Keratinocyte (primary cell): ENCODE measurements at regions not wholly inside any gene's neighbourhood (a gene's known extent, or its start where the extent isn't known, plus 50 kb on each side); places are given as distances from the start of the nearest gene placed in this dataset.

ENCODE experiments used
- DNase-seq: peaks from one replicate; pipeline ENCODE4 v3.0.0-alpha.2; 2011; ENCODE audit warnings: low read depth, missing footprints, low spot score
- FAIRE-seq: peaks from 2 replicates; lab custom pipeline; 2011; peaks lifted over from hg19 to GRCh38; lab: Jason Lieb, UNC
- H2AFZ ChIP-seq: 2 replicates; pipeline ENCODE4 v1.6.0; 2012; ENCODE audit warnings: low read length, control low read depth, inconsistent platforms; ENCODE audit not compliant: control insufficient read depth
- H3K27ac ChIP-seq: 2 replicates; pipeline ENCODE4 v1.5.1; 2011; ENCODE audit warnings: low read length; ENCODE audit not compliant: control insufficient read depth, insufficient read depth
- H3K27me3 ChIP-seq: 3 replicates; pipeline ENCODE4 v1.6.0; 2011; ENCODE audit warnings: low read length; ENCODE audit not compliant: control insufficient read depth, insufficient read depth; ENCODE audit errors: extremely low read depth
- H3K36me3 ChIP-seq, 2 experiments: 2 replicates in 1 of 2; 3 replicates in 1 of 2; pipeline ENCODE4 v1.5.1; 2011; ENCODE audit warnings: low read length in 2 of 2, mild to moderate bottlenecking in 1 of 2; ENCODE audit not compliant: control insufficient read depth in 2 of 2, insufficient read depth in 2 of 2; ENCODE audit errors: extremely low read depth in 1 of 2
- H3K4me1 ChIP-seq: 3 replicates; pipeline ENCODE4 v1.5.1; 2011; ENCODE audit warnings: low read length; ENCODE audit not compliant: control insufficient read depth, insufficient read depth; ENCODE audit errors: extremely low read depth
- H3K4me2 ChIP-seq: 3 replicates; pipeline ENCODE4 v1.6.0; 2011; ENCODE audit warnings: low read depth, low read length; ENCODE audit not compliant: control insufficient read depth, insufficient read depth; ENCODE audit errors: extremely low read depth
- H3K4me3 ChIP-seq, 3 experiments: fragments of 200-600 bp in 1 of 3; sonication (generic) in 1 of 3; 2 replicates in 2 of 3; 3 replicates in 1 of 3; pipeline ENCODE4 v1.5.1; 2011 to 2016; ENCODE audit warnings: low read length in 3 of 3, mild to moderate bottlenecking in 3 of 3, control low read depth in 2 of 3, inconsistent platforms in 1 of 3, low read depth in 1 of 3, mixed read lengths in 1 of 3, mixed run types in 1 of 3, moderate library complexity in 1 of 3; ENCODE audit not compliant: control insufficient read depth in 2 of 3, insufficient read depth in 2 of 3; ENCODE audit errors: extremely low read depth in 1 of 3
- H3K79me2 ChIP-seq: 2 replicates; pipeline ENCODE4 v1.6.0; 2012; ENCODE audit warnings: low read length; ENCODE audit not compliant: control insufficient read depth, insufficient read depth
- H3K9ac ChIP-seq: 3 replicates; pipeline ENCODE4 v1.6.0; 2011; ENCODE audit warnings: low read length; ENCODE audit not compliant: control insufficient read depth, insufficient read depth; ENCODE audit errors: extremely low read depth
- H3K9me1 ChIP-seq: 3 replicates; pipeline ENCODE4 v1.6.0; 2011; ENCODE audit warnings: low read length; ENCODE audit not compliant: control insufficient read depth, insufficient read depth; ENCODE audit errors: extremely low read depth
- H3K9me3 ChIP-seq: 2 replicates; pipeline ENCODE4 v1.5.1; 2012; ENCODE audit warnings: low read depth, low read length; ENCODE audit not compliant: control insufficient read depth
- H4K20me1 ChIP-seq: 3 replicates; pipeline ENCODE4 v1.6.0; 2011; ENCODE audit warnings: low read length; ENCODE audit not compliant: control insufficient read depth, insufficient read depth; ENCODE audit errors: extremely low read depth
- CTCF ChIP-seq, 3 experiments: IDR thresholded peaks in 1 of 3; conservative IDR thresholded peaks in 1 of 3; optimal IDR thresholded peaks in 1 of 3; 2 replicates in 2 of 3; 3 replicates in 1 of 3; pipeline versions ENCODE3 to v1.5.1; 2011; ENCODE audit warnings: low read length in 3 of 3, mild to moderate bottlenecking in 3 of 3, moderate library complexity in 2 of 3, control low read depth in 1 of 3, inconsistent platforms in 1 of 3; ENCODE audit not compliant: insufficient read depth in 2 of 3; ENCODE audit errors: extremely low read depth in 1 of 3
- EZH2 ChIP-seq: IDR thresholded peaks from one replicate; pipeline ENCODE4 v1.6.1; 2012; ENCODE audit warnings: inconsistent platforms, mild to moderate bottlenecking, low read length, moderate library complexity
- dilution Hi-C: fragments of 300-500 bp; cut with MboI; formaldehyde crosslinking; loops from one replicate; pipeline ENCODE4 v1.7.0; 2020; ENCODE audit warnings: low sequenced_read_pairs; ENCODE audit not compliant: extremely low pct_ligation_motif_present

- Histone ChIP-seq H3K9me1 (no peaks in the 10 kb centered on the region), H3K9me3 (no peaks in the 10 kb centered on the region), H3K4me1 (no peaks in the 10 kb centered on the region), H3K9ac (no peak overlapping the region), H3K79me2 (no peaks in the 10 kb centered on the region), H2AFZ (no peak overlapping the region), H3K4me2 (no peak overlapping the region), H4K20me1 (no peaks in the 10 kb centered on the region), H3K27me3 (no peaks in the 10 kb centered on the region), H3K27ac (no peak overlapping the region), H3K4me3 (no peak overlapping the region), H3K36me3 (no peaks in the 10 kb centered on the region)
- DNase-seq = no peak
- dilution Hi-C loops = no loop called here
- no peak for FAIRE-seq
- TF ChIP-seq CTCF (optimal IDR thresholded peaks at IDR 0.05 in 1 of 3, IDR thresholded peaks at IDR 0.05 in 1 of 3, conservative IDR thresholded peaks at IDR 0.05 in 1 of 3; ENCODE audit: extremely low read depth in 1 of 3, insufficient read depth in 2 of 3, low read length in 3 of 3) = no peak
Observed at GRCh38 chr2:78034706-78035105, 512.5 kb upstream of the LRRTM4 start.

- Histone ChIP-seq H3K79me2 (no peaks in the 10 kb centered on the region), H2AFZ (no peak overlapping the region), H3K4me2 (no peak overlapping the region), H3K9me1 (no peaks in the 10 kb centered on the region), H3K27ac (no peak overlapping the region), H3K4me3 (no peak overlapping the region), H4K20me1 (no peaks in the 10 kb centered on the region), H3K36me3 (no peaks in the 10 kb centered on the region), H3K4me1 (no peaks in the 10 kb centered on the region), H3K9ac (no peak overlapping the region), H3K9me3 (no peaks in the 10 kb centered on the region), H3K27me3 (no peaks in the 10 kb centered on the region)
- TF ChIP-seq EZH2 (no peak), CTCF (optimal IDR thresholded peaks at IDR 0.05 in 1 of 3, IDR thresholded peaks at IDR 0.05 in 1 of 3, conservative IDR thresholded peaks at IDR 0.05 in 1 of 3; ENCODE audit: extremely low read depth in 1 of 3, insufficient read depth in 2 of 3, low read length in 3 of 3) (no peak)
- FAIRE-seq (no peak), DNase-seq (no peak)
- dilution Hi-C loops = no loop called here
Observed at GRCh38 chr2:78035804-78036203, 513.6 kb upstream of the LRRTM4 start.
